ENCODE measurements at regions not wholly inside any gene's neighbourhood (a gene's known extent, or its start where the extent isn't known, plus 50 kb on each side); places are given as distances from the start of the nearest gene placed in this dataset.

DNA sequence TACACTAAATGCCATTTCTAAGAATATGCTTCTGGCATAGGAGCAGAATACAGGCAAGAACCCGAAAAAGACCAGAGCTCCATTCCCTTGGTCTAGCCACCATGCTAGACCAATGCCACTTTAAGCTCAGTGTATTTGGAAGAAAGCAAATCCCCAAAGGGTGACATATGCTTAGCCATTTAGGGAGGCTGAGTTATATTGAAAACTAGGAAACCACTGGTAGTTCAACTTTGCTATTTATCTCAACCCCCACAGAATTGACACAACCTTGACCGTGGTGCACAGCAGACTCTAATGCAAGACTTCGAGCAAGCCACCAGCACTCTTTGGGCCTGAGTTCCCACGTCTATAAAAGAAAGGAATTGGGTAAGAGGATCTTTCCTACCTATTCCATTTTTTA lies 167.9 kb downstream of the ADSS2 start:
- no peak for TF ChIP-seq POLR2AphosphoS5 (IDR thresholded peaks at IDR 0.05)
- no peak for TF ChIP-seq EP300 (IDR thresholded peaks at IDR 0.05)
- TF ChIP-seq, protein P1, sequence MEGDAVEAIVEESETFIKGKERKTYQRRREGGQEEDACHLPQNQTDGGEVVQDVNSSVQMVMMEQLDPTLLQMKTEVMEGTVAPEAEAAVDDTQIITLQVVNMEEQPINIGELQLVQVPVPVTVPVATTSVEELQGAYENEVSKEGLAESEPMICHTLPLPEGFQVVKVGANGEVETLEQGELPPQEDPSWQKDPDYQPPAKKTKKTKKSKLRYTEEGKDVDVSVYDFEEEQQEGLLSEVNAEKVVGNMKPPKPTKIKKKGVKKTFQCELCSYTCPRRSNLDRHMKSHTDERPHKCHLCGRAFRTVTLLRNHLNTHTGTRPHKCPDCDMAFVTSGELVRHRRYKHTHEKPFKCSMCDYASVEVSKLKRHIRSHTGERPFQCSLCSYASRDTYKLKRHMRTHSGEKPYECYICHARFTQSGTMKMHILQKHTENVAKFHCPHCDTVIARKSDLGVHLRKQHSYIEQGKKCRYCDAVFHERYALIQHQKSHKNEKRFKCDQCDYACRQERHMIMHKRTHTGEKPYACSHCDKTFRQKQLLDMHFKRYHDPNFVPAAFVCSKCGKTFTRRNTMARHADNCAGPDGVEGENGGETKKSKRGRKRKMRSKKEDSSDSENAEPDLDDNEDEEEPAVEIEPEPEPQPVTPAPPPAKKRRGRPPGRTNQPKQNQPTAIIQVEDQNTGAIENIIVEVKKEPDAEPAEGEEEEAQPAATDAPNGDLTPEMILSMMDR (IDR thresholded peaks at IDR 0.05) = no peak

Data from upper lobe of left lung (tissue), 4 donors.